Erythroblast (primary cell): ENCODE measurements at regions not wholly inside any gene's neighbourhood (a gene's known extent, or its start where the extent isn't known, plus 50 kb on each side); places are given as distances from the start of the nearest gene placed in this dataset.

Experiments
- GATA1 ChIP-seq: IDR thresholded peaks from 2 replicates; pipeline ENCODE4 v1.6.1; 2011; ENCODE audit warnings: low read depth, mild to moderate bottlenecking, control low read depth, low read length, moderate library complexity
- POLR2A ChIP-seq: IDR thresholded peaks from 2 replicates; pipeline ENCODE4 v1.6.1; 2011; ENCODE audit warnings: mild to moderate bottlenecking, low read length

- TF ChIP-seq POLR2A: no peak
- no peak for TF ChIP-seq GATA1
Measured at GRCh38 chr4:170662250-170662649, 572.5 kb upstream of the AADAT start.
